LHCN-M2 (cell line): ENCODE measurements at regions not wholly inside any gene's neighbourhood (a gene's known extent, or its start where the extent isn't known, plus 50 kb on each side); places are given as distances from the start of the nearest gene placed in this dataset.
"Not testable (repeated sequence)": the region's sequence is repeated elsewhere in the genome, so short reads cannot be mapped to it uniquely, and the experiment has no call there.

Experiments used
- DNase-seq: peaks from one replicate; pipeline ENCODE4 v3.0.0-alpha.2; 2012; ENCODE audit warnings: low read depth

GRCh38 chr13:30520571-30520970, 54.8 kb upstream of the HMGB1 start:
- peak; percentile 67 for DNase-seq

- no peak for DNase-seq
Measured at GRCh38 chr13:30523211-30523610, 57.5 kb upstream of the HMGB1 start.

GRCh38 chr13:30523817-30524216, 58.1 kb upstream of the HMGB1 start:
- DNase-seq: not testable (repeated sequence)

GRCh38 chr13:30525212-30525611, 59.5 kb upstream of the HMGB1 start:
- not testable (repeated sequence) for DNase-seq

- DNase-seq: no peak
Measured at GRCh38 chr13:30526612-30527495, 61.1 kb upstream of the HMGB1 start.

GRCh38 chr13:30529085-30529834, 63.5 kb upstream of the HMGB1 start:
- DNase-seq: peak; percentile 4

- DNase-seq: no peak
Measured at GRCh38 chr13:30535046-30535445, 69.3 kb upstream of the HMGB1 start.

- DNase-seq: no peak
Measured at GRCh38 chr13:30545320-30545719, 72.4 kb upstream of the USPL1 start.

- DNase-seq: not testable (repeated sequence)
Measured at GRCh38 chr13:30548046-30548445, 69.7 kb upstream of the USPL1 start.

GRCh38 chr13:30551189-30551588, 66.5 kb upstream of the USPL1 start:
- DNase-seq: peak; percentile 36

- DNase-seq: no peak
Measured at GRCh38 chr13:30552567-30552966, 65.2 kb upstream of the USPL1 start.

- DNase-seq: no peak
Measured at GRCh38 chr13:30559274-30559673, 58.4 kb upstream of the USPL1 start.

GRCh38 chr13:30560212-30560611, 57.5 kb upstream of the USPL1 start:
- no peak for DNase-seq

- no peak for DNase-seq
Measured at GRCh38 chr13:30561511-30561910, 56.2 kb upstream of the USPL1 start.

- no peak for DNase-seq
Measured at GRCh38 chr13:30564489-30564888, 53.2 kb upstream of the USPL1 start.

- DNase-seq: peak; percentile 15
Measured at GRCh38 chr13:30565658-30566057, 52.1 kb upstream of the USPL1 start.

GRCh38 chr13:30567072-30567471, 50.6 kb upstream of the USPL1 start:
- DNase-seq: no peak
